OCI-LY3 (cell line): ENCODE measurements at regions not wholly inside any gene's neighbourhood (a gene's known extent, or its start where the extent isn't known, plus 50 kb on each side); places are given as distances from the start of the nearest gene placed in this dataset.

Source experiments
- EZH2phosphoT487 ChIP-seq: fragments of 200-600 bp; shearing (Covaris generic); IDR thresholded peaks from 2 replicates; pipeline ENCODE4 v1.6.1; 2018; ENCODE audit warnings: antibody characterized with exemption, mixed run types, low read depth
- TF ChIP-seq, protein P1 (sequence below): fragments of 200-600, 300-600 bp; sonication (generic); IDR thresholded peaks from 2 replicates; pipeline ENCODE4 v1.5.1; 2014; ENCODE audit warnings: antibody characterized with exemption, low read length, low read depth

DNA sequence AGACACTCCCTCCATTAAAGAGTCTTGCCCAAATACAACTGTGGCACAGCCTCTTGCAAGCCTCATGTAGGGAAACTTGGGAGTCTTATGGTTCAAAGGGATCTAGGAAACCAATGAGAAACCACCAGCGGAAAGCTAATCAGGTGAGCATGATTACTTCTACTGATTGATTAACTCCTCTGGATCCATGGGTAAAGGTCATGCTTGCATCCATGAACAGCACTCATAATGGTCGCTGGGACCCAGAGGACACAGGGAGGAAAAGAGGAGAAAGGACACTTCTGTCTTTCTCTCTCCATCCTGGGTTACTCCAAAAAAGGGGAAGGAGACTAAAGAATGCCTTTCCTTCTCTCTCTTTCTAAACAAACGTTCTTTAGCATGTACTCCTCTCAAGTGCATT lies 1397.2 kb downstream of the LRFN5 start:
- TF ChIP-seq, protein P1, sequence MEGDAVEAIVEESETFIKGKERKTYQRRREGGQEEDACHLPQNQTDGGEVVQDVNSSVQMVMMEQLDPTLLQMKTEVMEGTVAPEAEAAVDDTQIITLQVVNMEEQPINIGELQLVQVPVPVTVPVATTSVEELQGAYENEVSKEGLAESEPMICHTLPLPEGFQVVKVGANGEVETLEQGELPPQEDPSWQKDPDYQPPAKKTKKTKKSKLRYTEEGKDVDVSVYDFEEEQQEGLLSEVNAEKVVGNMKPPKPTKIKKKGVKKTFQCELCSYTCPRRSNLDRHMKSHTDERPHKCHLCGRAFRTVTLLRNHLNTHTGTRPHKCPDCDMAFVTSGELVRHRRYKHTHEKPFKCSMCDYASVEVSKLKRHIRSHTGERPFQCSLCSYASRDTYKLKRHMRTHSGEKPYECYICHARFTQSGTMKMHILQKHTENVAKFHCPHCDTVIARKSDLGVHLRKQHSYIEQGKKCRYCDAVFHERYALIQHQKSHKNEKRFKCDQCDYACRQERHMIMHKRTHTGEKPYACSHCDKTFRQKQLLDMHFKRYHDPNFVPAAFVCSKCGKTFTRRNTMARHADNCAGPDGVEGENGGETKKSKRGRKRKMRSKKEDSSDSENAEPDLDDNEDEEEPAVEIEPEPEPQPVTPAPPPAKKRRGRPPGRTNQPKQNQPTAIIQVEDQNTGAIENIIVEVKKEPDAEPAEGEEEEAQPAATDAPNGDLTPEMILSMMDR = no peak
- no peak for TF ChIP-seq EZH2phosphoT487
